Cardiac septum (tissue), 1 donor: ENCODE measurements at regions not wholly inside any gene's neighbourhood (a gene's known extent, or its start where the extent isn't known, plus 50 kb on each side); places are given as distances from the start of the nearest gene placed in this dataset.
"Not testable (repeated sequence)": the region's sequence is repeated elsewhere in the genome, so short reads cannot be mapped to it uniquely, and the experiment has no call there.

Source experiments
- DNase-seq: peaks from one replicate; pipeline ENCODE4 v3.0.0-alpha.2; 2020; ENCODE audit warnings: low spot score
- intact Hi-C: fragments of 100-400 bp; cut with DNase I; formaldehyde crosslinking; loops from one replicate; pipeline ENCODE4 v1.14.0; 2022
- donor health status: DM: no; HTN: no; CAD: no.

- intact Hi-C loops, result no loop called here
- no peak for DNase-seq
These were observed 381.1 kb downstream of the TMEM38B start for GRCh38 chr9:106075236-106075959.

- intact Hi-C loops, result no loop called here
- no peak for DNase-seq
These were observed 381.6 kb downstream of the TMEM38B start for GRCh38 chr9:106075960-106076327.

GRCh38 chr9:106076711-106077110 lies 382.4 kb downstream of the TMEM38B start:
- intact Hi-C loops, result no loop called here
- DNase-seq, result no peak

- no peak for DNase-seq
- intact Hi-C loops, result no loop called here
These were observed 383.4 kb downstream of the TMEM38B start for GRCh38 chr9:106077731-106078130.

- intact Hi-C loops, result no loop called here
- DNase-seq, result no peak
These were observed 388.3 kb downstream of the TMEM38B start for GRCh38 chr9:106082621-106083020.

- intact Hi-C loops, result no loop called here
- DNase-seq, result no peak
These were observed 390.4 kb downstream of the TMEM38B start for GRCh38 chr9:106084702-106085101.

- DNase-seq, result no peak
- intact Hi-C loops, result no loop called here
These were observed 391.1 kb downstream of the TMEM38B start for GRCh38 chr9:106085479-106085878.

- DNase-seq, result no peak
- intact Hi-C loops, result no loop called here
These were observed 397.7 kb downstream of the TMEM38B start for GRCh38 chr9:106092083-106092482.

- intact Hi-C loops, result no loop called here
- no peak for DNase-seq
These were observed 408.5 kb downstream of the TMEM38B start for GRCh38 chr9:106102821-106103220.

GRCh38 chr9:106104887-106105286 lies 410.5 kb downstream of the TMEM38B start:
- no peak for DNase-seq
- intact Hi-C loops, result no loop called here

GRCh38 chr9:106106396-106106795 lies 412.1 kb downstream of the TMEM38B start:
- intact Hi-C loops, result no loop called here
- no peak for DNase-seq

GRCh38 chr9:106107716-106108115 lies 413.4 kb downstream of the TMEM38B start:
- intact Hi-C loops, result no loop called here
- no peak for DNase-seq

- DNase-seq, intact Hi-C loops: not testable (repeated sequence)
These were observed 415.4 kb downstream of the TMEM38B start for GRCh38 chr9:106109706-106110105.

GRCh38 chr9:106110483-106110882 lies 416.1 kb downstream of the TMEM38B start:
- no peak for DNase-seq
- intact Hi-C loops, result no loop called here

GRCh38 chr9:106111039-106111730 lies 416.8 kb downstream of the TMEM38B start:
- intact Hi-C loops, result no loop called here
- no peak for DNase-seq

GRCh38 chr9:106112935-106113334 lies 418.6 kb downstream of the TMEM38B start:
- intact Hi-C loops, result no loop called here
- no peak for DNase-seq

GRCh38 chr9:106119176-106119575 lies 424.8 kb downstream of the TMEM38B start:
- intact Hi-C loops, result no loop called here
- DNase-seq, result no peak

GRCh38 chr9:106120071-106120470 lies 425.7 kb downstream of the TMEM38B start:
- no peak for DNase-seq

GRCh38 chr9:106127776-106128175 lies 433.4 kb downstream of the TMEM38B start:
- DNase-seq, result no peak
- intact Hi-C loops, result no loop called here

More at GRCh38 chr9:106120071-106120470, 425.7 kb downstream of the TMEM38B start:
- intact Hi-C loops, result no loop called here

GRCh38 chr9:106130374-106130773 lies 436.0 kb downstream of the TMEM38B start:
- intact Hi-C loops, result no loop called here
- no peak for DNase-seq

GRCh38 chr9:106143781-106144180 lies 449.4 kb downstream of the TMEM38B start:
- intact Hi-C loops, result no loop called here
- no peak for DNase-seq
